HCT116 (cell line): ENCODE measurements at regions not wholly inside any gene's neighbourhood (a gene's known extent, or its start where the extent isn't known, plus 50 kb on each side); places are given as distances from the start of the nearest gene placed in this dataset.

Experiments
- ATAC-seq: fragments of 200-7000 bp; cut with Tn5 transposase; 2 replicates; pipeline ENCODE4 v1.9.1; 2020; ENCODE audit warnings: mild to moderate bottlenecking, moderate library complexity
- BruUV-seq: library from RNA; stranded (reverse); fragments of 400-500 nt; replicated peaks from 2 replicates; lab custom pipeline; 2021; lab: Mats Ljungman, UMichigan
- CTCF ChIA-PET: fragments of 300-600 bp; sonication (Branson Sonifier 250); formaldehyde crosslinking; loops from one replicate; lab custom pipeline; 2021; ENCODE audit warnings: antibody characterized with exemption; lab: Charles Lee
- POLR2A ChIA-PET: fragments of 300-600, 350-600 bp; sonication (Branson Sonifier 250); formaldehyde crosslinking; loops from one replicate; lab custom pipeline; 2021; ENCODE audit warnings: antibody characterized with exemption; lab: Charles Lee
- RAD21 ChIA-PET, 2 experiments: fragments of 300-600 bp; sonication (Branson Sonifier 250); formaldehyde crosslinking; loops; one replicate each; lab custom pipeline; 2023; ENCODE audit warnings: low total read pairs in 2 of 2; ENCODE audit not compliant: uncharacterized antibody in 2 of 2, unreplicated experiment in 2 of 2, low non-redundant PET in 1 of 2; lab: Charles Lee
- DNase-seq: peaks from one replicate; pipeline ENCODE4 v3.0.0-alpha.2; 2010; ENCODE audit warnings: low read depth, low spot score
- H2AFZ ChIP-seq: fragments of 200-600 bp; shearing (Covaris generic), sonication (generic); 2 replicates; pipeline ENCODE4 v1.6.1; 2017; ENCODE audit warnings: low read depth, mixed run types, mixed read lengths, antibody characterized with exemption, low read length; ENCODE audit not compliant: poor library complexity, severe bottlenecking
- H3K27ac ChIP-seq: 2 replicates; pipeline ENCODE4 v1.5.1; 2012; ENCODE audit warnings: low read depth, low read length
- H3K27me3 ChIP-seq: fragments of 200-600 bp; sonication (generic); 2 replicates; pipeline ENCODE4 v1.6.1; 2016; ENCODE audit warnings: mixed run types, low read length, mixed read lengths; ENCODE audit not compliant: insufficient read depth
- H3K36me3 ChIP-seq, 2 experiments: fragments of 200-500 bp in 1 of 2; fragments of 200-600 bp in 1 of 2; sonication (Bioruptor generic) in 1 of 2; sonication (generic) in 1 of 2; 2 replicates each; pipeline versions ENCODE4 v1.5.1 to v1.6.1; 2014 to 2016; ENCODE audit warnings: low read length in 2 of 2, inconsistent platforms in 1 of 2, mixed read lengths in 1 of 2, mixed run types in 1 of 2; ENCODE audit not compliant: insufficient read depth in 2 of 2, control insufficient read depth in 1 of 2
- H3K4me1 ChIP-seq, 2 experiments: fragments of 200-600 bp in 1 of 2; sonication (generic) in 1 of 2; 2 replicates each; pipeline versions ENCODE4 v1.5.1 to v1.6.1; 2012 to 2017; ENCODE audit warnings: low read length in 2 of 2, inconsistent platforms in 1 of 2, mild to moderate bottlenecking in 1 of 2, mixed read lengths in 1 of 2, mixed run types in 1 of 2, moderate library complexity in 1 of 2; ENCODE audit not compliant: insufficient read depth in 2 of 2, control insufficient read depth in 1 of 2
- H3K4me2 ChIP-seq: fragments of 200-600 bp; sonication (generic); 2 replicates; pipeline ENCODE4 v1.6.1; 2017; ENCODE audit warnings: mixed run types, low read length, mixed read lengths
- H3K4me3 ChIP-seq, 2 experiments: fragments of 200-600 bp in 1 of 2; sonication (generic) in 1 of 2; replicated peaks in 1 of 2; 2 replicates each; pipeline ENCODE4 v1.5.1; 2011 to 2016; ENCODE audit warnings: low read length in 2 of 2, control low read depth in 1 of 2, low read depth in 1 of 2, mild to moderate bottlenecking in 1 of 2, mixed read lengths in 1 of 2, mixed run types in 1 of 2
- H3K79me2 ChIP-seq: fragments of 200-600 bp; sonication (generic); 2 replicates; pipeline ENCODE4 v1.6.1; 2017; ENCODE audit warnings: mild to moderate bottlenecking, mixed run types, low read length, moderate library complexity, mixed read lengths; ENCODE audit not compliant: insufficient read depth
- H3K9ac ChIP-seq: fragments of 200-600 bp; sonication (generic); 2 replicates; pipeline ENCODE4 v1.6.1; 2016; ENCODE audit warnings: low read length, mixed read lengths
- H3K9me2 ChIP-seq: fragments of 200-600 bp; sonication (generic), shearing (Covaris generic); 2 replicates; pipeline ENCODE4 v1.6.1; 2017; ENCODE audit warnings: mixed run types, mild to moderate bottlenecking, moderate library complexity; ENCODE audit not compliant: insufficient read depth
- H3K9me3 ChIP-seq, 2 experiments: fragments of 200-500 bp in 1 of 2; fragments of 200-600 bp in 1 of 2; sonication (Bioruptor generic) in 1 of 2; sonication (generic) in 1 of 2; 2 replicates each; pipeline ENCODE4 v1.6.1; 2014 to 2017; ENCODE audit warnings: low read length in 2 of 2, mixed read lengths in 2 of 2, inconsistent platforms in 1 of 2, low read depth in 1 of 2, mild to moderate bottlenecking in 1 of 2, mixed run types in 1 of 2, moderate library complexity in 1 of 2; ENCODE audit not compliant: control insufficient read depth in 1 of 2, insufficient read depth in 1 of 2
- H4K20me1 ChIP-seq: fragments of 200-600 bp; sonication (generic), shearing (Covaris generic); 2 replicates; pipeline ENCODE4 v1.6.1; 2017; ENCODE audit warnings: mixed run types, mild to moderate bottlenecking, moderate library complexity; ENCODE audit not compliant: insufficient read depth
- CBX3 ChIP-seq: IDR thresholded peaks from 2 replicates; pipeline ENCODE4 v1.6.1; 2012; ENCODE audit warnings: low read depth
- EGR1 ChIP-seq: IDR thresholded peaks from 2 replicates; pipeline ENCODE4 v1.6.1; 2012; ENCODE audit warnings: low read depth
- FOSL1 ChIP-seq: IDR thresholded peaks from 2 replicates; pipeline ENCODE4 v1.6.1; 2012; ENCODE audit warnings: low read depth
- JUND ChIP-seq: IDR thresholded peaks from 2 replicates; pipeline ENCODE4 v1.6.1; 2012
- POLR2A ChIP-seq: IDR thresholded peaks from 2 replicates; pipeline ENCODE4 v1.7.0; 2011; ENCODE audit warnings: borderline replicate concordance; ENCODE audit not compliant: insufficient read depth, insufficient read length; ENCODE audit errors: extremely low read depth
- POLR2AphosphoS5 ChIP-seq: IDR thresholded peaks from 2 replicates; pipeline ENCODE4 v1.6.1; 2011; ENCODE audit warnings: mild to moderate bottlenecking, low read depth, low read length, moderate library complexity
- RAD21 ChIP-seq: IDR thresholded peaks from 2 replicates; pipeline ENCODE4 v1.6.1; 2012; ENCODE audit warnings: low read depth, mild to moderate bottlenecking
- SP1 ChIP-seq: IDR thresholded peaks from 2 replicates; pipeline ENCODE4 v1.6.1; 2012; ENCODE audit warnings: low read depth
- TCF7L2 ChIP-seq: IDR thresholded peaks from 2 replicates; pipeline ENCODE4 v1.7.0; 2011; ENCODE audit warnings: borderline replicate concordance, inconsistent platforms; ENCODE audit not compliant: insufficient read depth, insufficient read length; ENCODE audit errors: extremely low read depth
- YY1 ChIP-seq: IDR thresholded peaks from 2 replicates; pipeline ENCODE4 v1.6.1; 2011; ENCODE audit warnings: low read length, low read depth, moderate library complexity, mild to moderate bottlenecking; ENCODE audit not compliant: insufficient replicate concordance; ENCODE audit errors: extremely low read depth
- ZFX ChIP-seq: fragments of 450-650 bp; IDR thresholded peaks from 2 replicates; pipeline ENCODE4 v1.6.1; 2017
- ZNF274 ChIP-seq: fragments of 200-500 bp; sonication (Bioruptor generic); IDR thresholded peaks from 2 replicates; pipeline ENCODE4 v1.6.1; 2014; ENCODE audit warnings: mild to moderate bottlenecking, low read depth, low read length, inconsistent platforms
- intact Hi-C: fragments of 100-400 bp; cut with micrococcal nuclease; formaldehyde crosslinking; loops from 2 replicates; pipeline ENCODE4 v1.10.0; 2022
- TF ChIP-seq, protein P1 (sequence below): IDR thresholded peaks from 2 replicates; pipeline ENCODE4 v1.6.1; 2012; ENCODE audit warnings: low read depth
- TF ChIP-seq, protein P2 (sequence below): IDR thresholded peaks from 2 replicates; pipeline ENCODE4 v1.6.1; 2011; ENCODE audit warnings: mild to moderate bottlenecking, low read length, moderate library complexity; ENCODE audit not compliant: insufficient replicate concordance; ENCODE audit errors: extremely low read depth
- TF ChIP-seq, protein P3 (sequence below): IDR thresholded peaks from 2 replicates; pipeline ENCODE4 v1.6.1; 2012
- TF ChIP-seq, protein P4 (sequence below), 3 experiments: fragments of 200-600 bp in 1 of 3; sonication (generic) in 1 of 3; IDR thresholded peaks in 2 of 3; conservative IDR thresholded peaks in 1 of 3; 2 replicates each; pipeline ENCODE4 v1.5.1; 2012 to 2017; ENCODE audit warnings: low read depth in 2 of 3, low read length in 2 of 3, antibody characterized with exemption in 1 of 3, borderline replicate concordance in 1 of 3, control low read depth in 1 of 3, mild to moderate bottlenecking in 1 of 3, mixed read lengths in 1 of 3, mixed run types in 1 of 3, moderate library complexity in 1 of 3; ENCODE audit not compliant: insufficient read depth in 1 of 3

DNA sequence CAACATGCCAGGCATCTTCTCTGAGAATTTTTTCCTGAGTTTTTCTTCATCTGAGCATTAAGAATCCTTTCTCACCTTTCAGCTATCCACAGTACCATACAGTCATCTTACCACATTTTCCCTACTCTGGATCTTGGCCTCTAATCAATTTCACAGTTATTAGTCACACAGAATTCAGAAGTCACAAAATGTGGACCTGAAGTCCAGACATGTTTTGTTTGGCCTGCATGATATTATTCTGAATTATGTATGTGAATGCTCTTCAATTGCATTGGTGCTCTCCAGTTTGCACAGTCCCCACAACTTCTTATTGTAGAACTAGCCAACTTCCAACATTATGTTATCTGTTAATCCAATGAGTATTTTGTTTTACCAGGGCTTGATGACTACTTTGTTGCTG, 102.3 kb upstream of the GRIA3 start:
- no peaks in the 10 kb centered on the region for H3K9me3 ChIP-seq
- DNase-seq (no peak), ATAC-seq (no peak)
- H3K9ac ChIP-seq: no peak overlapping the region
- H3K4me2 ChIP-seq: no peak overlapping the region
- H3K4me1 ChIP-seq: no peaks in the 10 kb centered on the region
- H3K27ac ChIP-seq: no peak overlapping the region
- RAD21 ChIA-PET: no interaction called here
- H2AFZ ChIP-seq: no peak overlapping the region
- no peaks in the 10 kb centered on the region for H4K20me1 ChIP-seq
- H3K4me3 ChIP-seq: no peak overlapping the region
- BruUV-seq: no TSS peak
- no peaks in the 10 kb centered on the region for H3K36me3 ChIP-seq
- CTCF ChIA-PET: no interaction called here
- TF ChIP-seq, protein P1, sequence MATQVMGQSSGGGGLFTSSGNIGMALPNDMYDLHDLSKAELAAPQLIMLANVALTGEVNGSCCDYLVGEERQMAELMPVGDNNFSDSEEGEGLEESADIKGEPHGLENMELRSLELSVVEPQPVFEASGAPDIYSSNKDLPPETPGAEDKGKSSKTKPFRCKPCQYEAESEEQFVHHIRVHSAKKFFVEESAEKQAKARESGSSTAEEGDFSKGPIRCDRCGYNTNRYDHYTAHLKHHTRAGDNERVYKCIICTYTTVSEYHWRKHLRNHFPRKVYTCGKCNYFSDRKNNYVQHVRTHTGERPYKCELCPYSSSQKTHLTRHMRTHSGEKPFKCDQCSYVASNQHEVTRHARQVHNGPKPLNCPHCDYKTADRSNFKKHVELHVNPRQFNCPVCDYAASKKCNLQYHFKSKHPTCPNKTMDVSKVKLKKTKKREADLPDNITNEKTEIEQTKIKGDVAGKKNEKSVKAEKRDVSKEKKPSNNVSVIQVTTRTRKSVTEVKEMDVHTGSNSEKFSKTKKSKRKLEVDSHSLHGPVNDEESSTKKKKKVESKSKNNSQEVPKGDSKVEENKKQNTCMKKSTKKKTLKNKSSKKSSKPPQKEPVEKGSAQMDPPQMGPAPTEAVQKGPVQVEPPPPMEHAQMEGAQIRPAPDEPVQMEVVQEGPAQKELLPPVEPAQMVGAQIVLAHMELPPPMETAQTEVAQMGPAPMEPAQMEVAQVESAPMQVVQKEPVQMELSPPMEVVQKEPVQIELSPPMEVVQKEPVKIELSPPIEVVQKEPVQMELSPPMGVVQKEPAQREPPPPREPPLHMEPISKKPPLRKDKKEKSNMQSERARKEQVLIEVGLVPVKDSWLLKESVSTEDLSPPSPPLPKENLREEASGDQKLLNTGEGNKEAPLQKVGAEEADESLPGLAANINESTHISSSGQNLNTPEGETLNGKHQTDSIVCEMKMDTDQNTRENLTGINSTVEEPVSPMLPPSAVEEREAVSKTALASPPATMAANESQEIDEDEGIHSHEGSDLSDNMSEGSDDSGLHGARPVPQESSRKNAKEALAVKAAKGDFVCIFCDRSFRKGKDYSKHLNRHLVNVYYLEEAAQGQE: no peak
- TF ChIP-seq SP1 (no peak), CBX3 (no peak), ZNF274 (no peak), ZFX (no peak), JUND (no peak), POLR2AphosphoS5 (no peak), TCF7L2 (no peak), POLR2A (no peak), RAD21 (no peak), YY1 (no peak), EGR1 (no peak), FOSL1 (no peak)
- TF ChIP-seq, protein P2, sequence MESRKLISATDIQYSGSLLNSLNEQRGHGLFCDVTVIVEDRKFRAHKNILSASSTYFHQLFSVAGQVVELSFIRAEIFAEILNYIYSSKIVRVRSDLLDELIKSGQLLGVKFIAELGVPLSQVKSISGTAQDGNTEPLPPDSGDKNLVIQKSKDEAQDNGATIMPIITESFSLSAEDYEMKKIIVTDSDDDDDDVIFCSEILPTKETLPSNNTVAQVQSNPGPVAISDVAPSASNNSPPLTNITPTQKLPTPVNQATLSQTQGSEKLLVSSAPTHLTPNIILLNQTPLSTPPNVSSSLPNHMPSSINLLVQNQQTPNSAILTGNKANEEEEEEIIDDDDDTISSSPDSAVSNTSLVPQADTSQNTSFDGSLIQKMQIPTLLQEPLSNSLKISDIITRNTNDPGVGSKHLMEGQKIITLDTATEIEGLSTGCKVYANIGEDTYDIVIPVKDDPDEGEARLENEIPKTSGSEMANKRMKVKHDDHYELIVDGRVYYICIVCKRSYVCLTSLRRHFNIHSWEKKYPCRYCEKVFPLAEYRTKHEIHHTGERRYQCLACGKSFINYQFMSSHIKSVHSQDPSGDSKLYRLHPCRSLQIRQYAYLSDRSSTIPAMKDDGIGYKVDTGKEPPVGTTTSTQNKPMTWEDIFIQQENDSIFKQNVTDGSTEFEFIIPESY: no peak
- TF ChIP-seq, protein P3, sequence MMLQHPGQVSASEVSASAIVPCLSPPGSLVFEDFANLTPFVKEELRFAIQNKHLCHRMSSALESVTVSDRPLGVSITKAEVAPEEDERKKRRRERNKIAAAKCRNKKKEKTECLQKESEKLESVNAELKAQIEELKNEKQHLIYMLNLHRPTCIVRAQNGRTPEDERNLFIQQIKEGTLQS: no peak
- TF ChIP-seq, protein P4, sequence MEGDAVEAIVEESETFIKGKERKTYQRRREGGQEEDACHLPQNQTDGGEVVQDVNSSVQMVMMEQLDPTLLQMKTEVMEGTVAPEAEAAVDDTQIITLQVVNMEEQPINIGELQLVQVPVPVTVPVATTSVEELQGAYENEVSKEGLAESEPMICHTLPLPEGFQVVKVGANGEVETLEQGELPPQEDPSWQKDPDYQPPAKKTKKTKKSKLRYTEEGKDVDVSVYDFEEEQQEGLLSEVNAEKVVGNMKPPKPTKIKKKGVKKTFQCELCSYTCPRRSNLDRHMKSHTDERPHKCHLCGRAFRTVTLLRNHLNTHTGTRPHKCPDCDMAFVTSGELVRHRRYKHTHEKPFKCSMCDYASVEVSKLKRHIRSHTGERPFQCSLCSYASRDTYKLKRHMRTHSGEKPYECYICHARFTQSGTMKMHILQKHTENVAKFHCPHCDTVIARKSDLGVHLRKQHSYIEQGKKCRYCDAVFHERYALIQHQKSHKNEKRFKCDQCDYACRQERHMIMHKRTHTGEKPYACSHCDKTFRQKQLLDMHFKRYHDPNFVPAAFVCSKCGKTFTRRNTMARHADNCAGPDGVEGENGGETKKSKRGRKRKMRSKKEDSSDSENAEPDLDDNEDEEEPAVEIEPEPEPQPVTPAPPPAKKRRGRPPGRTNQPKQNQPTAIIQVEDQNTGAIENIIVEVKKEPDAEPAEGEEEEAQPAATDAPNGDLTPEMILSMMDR (IDR thresholded peaks at IDR 0.05 in 2 of 3, conservative IDR thresholded peaks at IDR 0.05 in 1 of 3; ENCODE audit: borderline replicate concordance in 1 of 3, insufficient read depth in 1 of 3, low read depth in 2 of 3, low read length in 2 of 3): no peak
- intact Hi-C loops: no loop called here
- POLR2A ChIA-PET: no interaction called here
- no peaks in the 10 kb centered on the region for H3K79me2 ChIP-seq
- H3K27me3 ChIP-seq: no peaks in the 10 kb centered on the region
- H3K9me2 ChIP-seq: no peaks in the 10 kb centered on the region
